Peyer's patch (tissue), 4 donors: ENCODE measurements at regions not wholly inside any gene's neighbourhood (a gene's known extent, or its start where the extent isn't known, plus 50 kb on each side); places are given as distances from the start of the nearest gene placed in this dataset.

ENCODE experiments used
- DNase-seq, 3 donors: peaks; one replicate each; pipeline ENCODE4 v3.0.0-alpha.2; 2017 to 2019
- H3K27ac ChIP-seq, 4 donors: fragments of 200-600 bp; sonication (generic); one replicate each; pipeline ENCODE4 v1.5.1; 2016 to 2019
- H3K27me3 ChIP-seq, 2 donors: fragments of 200-600 bp; sonication (generic); one replicate each; pipeline ENCODE4 v1.5.1; 2019
- H3K36me3 ChIP-seq, 3 donors: fragments of 200-600 bp; sonication (generic); one replicate each; pipeline ENCODE4 v1.5.1; 2016 to 2019
- H3K4me1 ChIP-seq, 4 donors: fragments of 200-600 bp; sonication (generic); one replicate each; pipeline ENCODE4 v1.5.1; 2016 to 2019
- H3K4me3 ChIP-seq, 4 donors: fragments of 200-600 bp; sonication (generic); 1 replicate in 3 of 4; 2 replicates in 1 of 4; pipeline ENCODE4 v1.5.1; 2016 to 2019; ENCODE audit warnings: mild to moderate bottlenecking in 1 of 4
- H3K9me3 ChIP-seq, 4 donors: fragments of 200-600 bp; sonication (generic); one replicate each; pipeline ENCODE4 v1.5.1; 2016 to 2019; ENCODE audit warnings: mild to moderate bottlenecking in 1 of 4
- POLR2A ChIP-seq, 2 donors: fragments of 450-650 bp; IDR thresholded peaks; one replicate each; pipeline ENCODE4 v1.5.1; 2017; ENCODE audit warnings: antibody characterized with exemption in 2 of 2, mild to moderate bottlenecking in 2 of 2, moderate library complexity in 2 of 2
- TF ChIP-seq, protein P1 (sequence below), 6 experiments: fragments of 450-650 bp in 4 of 6; fragments of 200-600 bp in 2 of 6; sonication (generic) in 1 of 6; IDR thresholded peaks; one replicate each; pipeline ENCODE4 v1.5.1; 2017 to 2019; ENCODE audit warnings: antibody characterized with exemption in 6 of 6, mild to moderate bottlenecking in 3 of 6, moderate library complexity in 1 of 6

DNA sequence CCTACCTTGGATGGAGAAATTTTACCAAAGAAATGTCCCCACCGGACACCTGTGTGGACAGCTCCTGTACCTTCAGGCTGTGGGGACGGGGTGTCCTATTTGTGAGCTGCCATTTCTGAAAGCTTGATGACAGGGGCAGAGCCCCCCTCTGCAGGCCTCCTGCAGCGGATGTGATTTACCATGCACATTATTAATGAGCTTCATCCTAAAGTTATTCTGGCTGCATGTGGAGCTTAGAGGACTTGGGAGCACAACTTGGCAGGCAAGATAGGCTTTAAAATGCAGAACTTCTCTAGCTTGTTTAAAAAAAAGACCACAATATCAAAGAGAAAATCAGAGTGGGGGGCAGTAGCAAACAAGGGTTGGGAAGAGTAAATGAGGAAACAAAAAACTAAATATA lies 350.0 kb upstream of the KLHL29 start:
- H3K27me3 ChIP-seq = no peaks in the 10 kb centered on the region
- TF ChIP-seq POLR2A (IDR thresholded peaks at IDR 0.05) = no peak
- TF ChIP-seq, protein P1, sequence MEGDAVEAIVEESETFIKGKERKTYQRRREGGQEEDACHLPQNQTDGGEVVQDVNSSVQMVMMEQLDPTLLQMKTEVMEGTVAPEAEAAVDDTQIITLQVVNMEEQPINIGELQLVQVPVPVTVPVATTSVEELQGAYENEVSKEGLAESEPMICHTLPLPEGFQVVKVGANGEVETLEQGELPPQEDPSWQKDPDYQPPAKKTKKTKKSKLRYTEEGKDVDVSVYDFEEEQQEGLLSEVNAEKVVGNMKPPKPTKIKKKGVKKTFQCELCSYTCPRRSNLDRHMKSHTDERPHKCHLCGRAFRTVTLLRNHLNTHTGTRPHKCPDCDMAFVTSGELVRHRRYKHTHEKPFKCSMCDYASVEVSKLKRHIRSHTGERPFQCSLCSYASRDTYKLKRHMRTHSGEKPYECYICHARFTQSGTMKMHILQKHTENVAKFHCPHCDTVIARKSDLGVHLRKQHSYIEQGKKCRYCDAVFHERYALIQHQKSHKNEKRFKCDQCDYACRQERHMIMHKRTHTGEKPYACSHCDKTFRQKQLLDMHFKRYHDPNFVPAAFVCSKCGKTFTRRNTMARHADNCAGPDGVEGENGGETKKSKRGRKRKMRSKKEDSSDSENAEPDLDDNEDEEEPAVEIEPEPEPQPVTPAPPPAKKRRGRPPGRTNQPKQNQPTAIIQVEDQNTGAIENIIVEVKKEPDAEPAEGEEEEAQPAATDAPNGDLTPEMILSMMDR (IDR thresholded peaks at IDR 0.05) = no peak
- no peak overlapping the region for H3K4me3 ChIP-seq

DNA sequence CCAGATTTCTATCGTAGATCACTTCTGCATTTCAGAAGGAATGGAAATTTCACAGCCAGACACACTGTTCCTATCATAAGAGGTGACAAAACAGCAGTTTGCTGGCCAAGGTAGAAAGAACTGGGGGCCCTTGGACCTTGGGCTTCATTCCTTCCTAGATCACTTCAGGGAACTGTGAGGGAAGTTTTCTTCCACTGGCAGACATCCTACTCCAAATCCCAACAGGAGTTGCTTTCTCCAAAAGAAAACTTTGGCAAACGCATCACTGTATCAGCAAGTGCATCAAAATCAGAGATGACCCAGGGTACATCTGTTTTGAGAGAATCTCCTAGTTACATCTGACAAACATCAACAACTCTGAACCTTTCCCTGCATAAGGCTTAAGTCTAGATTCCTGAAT lies 348.4 kb upstream of the KLHL29 start:
- Histone ChIP-seq H3K27ac (no peak overlapping the region), H3K4me3 (no peak overlapping the region), H3K9me3 (no peaks in the 10 kb centered on the region), H3K4me1 (no peaks in the 10 kb centered on the region), H3K36me3 (no peaks in the 10 kb centered on the region), H3K27me3 (no peaks in the 10 kb centered on the region)
- DNase-seq = no peak
- TF ChIP-seq, protein P1 (IDR thresholded peaks at IDR 0.05) = no peak
- no peak for TF ChIP-seq POLR2A (IDR thresholded peaks at IDR 0.05)

More for the DNA sequence above, 350.0 kb upstream of the KLHL29 start:
- Histone ChIP-seq H3K27ac (no peak overlapping the region), H3K9me3 (no peaks in the 10 kb centered on the region), H3K4me1 (no peaks in the 10 kb centered on the region), H3K36me3 (no peaks in the 10 kb centered on the region)
- no peak for DNase-seq

DNA sequence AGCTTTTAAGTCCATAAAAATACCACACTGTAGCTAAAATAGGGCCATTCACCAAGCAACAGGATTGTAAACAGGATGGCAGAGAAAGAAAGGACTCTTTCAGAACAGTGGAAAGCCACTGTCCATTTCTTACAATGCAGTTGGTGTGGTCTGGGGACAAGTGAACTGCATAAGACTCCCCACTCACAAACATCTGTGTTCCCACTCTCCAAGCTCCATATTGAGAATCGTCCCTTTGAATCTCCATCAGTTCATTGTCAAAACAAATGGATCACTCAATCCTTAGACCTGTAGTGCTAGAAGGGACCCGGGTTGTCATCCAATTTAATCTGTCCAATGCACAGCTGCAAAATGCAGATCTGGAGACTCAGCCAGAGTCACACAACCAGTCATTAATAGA lies 347.4 kb upstream of the KLHL29 start:
- no peaks in the 10 kb centered on the region for H3K9me3 ChIP-seq
- no peaks in the 10 kb centered on the region for H3K4me1 ChIP-seq
- H3K36me3 ChIP-seq = no peaks in the 10 kb centered on the region
- H3K27me3 ChIP-seq = no peaks in the 10 kb centered on the region
- no peak overlapping the region for H3K4me3 ChIP-seq
- DNase-seq = no peak
- no peak overlapping the region for H3K27ac ChIP-seq
- TF ChIP-seq, protein P1 (IDR thresholded peaks at IDR 0.05) = no peak
- TF ChIP-seq POLR2A (IDR thresholded peaks at IDR 0.05) = no peak

DNA sequence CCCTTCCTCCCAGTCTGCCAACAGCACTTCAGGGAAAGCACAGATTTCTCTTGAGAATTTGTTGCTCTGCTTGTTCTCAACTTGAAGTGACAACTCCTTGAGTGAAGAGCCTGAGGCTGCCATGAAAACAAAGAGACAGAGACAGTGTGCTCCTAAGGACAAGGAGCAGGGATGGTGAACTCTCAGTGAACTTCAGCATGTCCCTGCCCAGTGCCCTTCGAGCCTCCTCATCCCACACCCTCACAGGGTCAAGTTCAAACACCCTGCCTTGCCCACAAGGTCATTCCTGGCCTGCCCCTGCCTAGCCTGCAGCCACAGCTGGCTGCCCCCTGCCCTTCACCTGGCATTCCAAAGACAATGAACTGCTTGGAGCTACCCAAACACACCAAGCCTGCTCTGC lies 343.5 kb upstream of the KLHL29 start:
- Histone ChIP-seq H3K9me3 (no peaks in the 10 kb centered on the region), H3K36me3 (no peaks in the 10 kb centered on the region), H3K27me3 (no peaks in the 10 kb centered on the region), H3K4me1 (no peaks in the 10 kb centered on the region), H3K27ac (no peak overlapping the region), H3K4me3 (no peak overlapping the region)
- TF ChIP-seq, protein P1 (IDR thresholded peaks at IDR 0.05) = no peak
- TF ChIP-seq POLR2A (IDR thresholded peaks at IDR 0.05) = no peak
- DNase-seq = no peak

DNA sequence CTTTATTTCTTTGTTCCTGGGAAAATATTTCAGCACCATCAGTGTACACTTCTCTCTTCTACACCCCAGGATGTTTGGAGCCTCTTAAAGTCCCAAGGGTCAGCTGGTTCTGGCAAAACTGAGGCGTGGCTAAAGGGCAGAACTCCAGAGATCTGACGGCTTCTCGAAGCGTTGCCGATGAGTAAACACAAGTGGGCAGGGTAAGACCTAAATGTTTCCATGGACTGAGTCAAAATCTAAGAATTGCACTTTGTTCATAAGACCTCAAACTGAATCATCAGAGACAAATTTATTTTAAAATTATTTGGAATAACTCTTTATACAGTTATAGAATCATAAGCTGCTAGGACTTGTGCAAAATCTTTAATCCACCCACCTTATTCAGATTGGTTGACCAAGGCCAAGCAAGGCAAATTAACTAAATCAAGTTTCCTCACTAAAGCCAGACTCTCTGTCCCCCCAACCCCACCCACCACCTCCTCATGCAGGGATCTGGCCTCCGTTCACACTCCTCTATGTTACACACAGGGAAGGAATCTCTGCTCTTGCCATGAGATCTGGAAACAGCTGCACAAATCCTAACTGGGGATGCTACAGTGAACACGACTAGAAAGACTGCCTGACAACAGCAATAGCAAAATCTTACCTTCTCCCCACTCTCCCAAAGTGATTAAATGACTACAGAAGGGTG lies 342.6 kb upstream of the KLHL29 start:
- Histone ChIP-seq H3K4me1 (no peaks in the 10 kb centered on the region), H3K27me3 (no peaks in the 10 kb centered on the region), H3K27ac (no peak overlapping the region), H3K9me3 (no peaks in the 10 kb centered on the region), H3K4me3 (no peak overlapping the region), H3K36me3 (no peaks in the 10 kb centered on the region)
- TF ChIP-seq POLR2A (IDR thresholded peaks at IDR 0.05) = no peak
- TF ChIP-seq, protein P1 (IDR thresholded peaks at IDR 0.05) = no peak
- no peak for DNase-seq

DNA sequence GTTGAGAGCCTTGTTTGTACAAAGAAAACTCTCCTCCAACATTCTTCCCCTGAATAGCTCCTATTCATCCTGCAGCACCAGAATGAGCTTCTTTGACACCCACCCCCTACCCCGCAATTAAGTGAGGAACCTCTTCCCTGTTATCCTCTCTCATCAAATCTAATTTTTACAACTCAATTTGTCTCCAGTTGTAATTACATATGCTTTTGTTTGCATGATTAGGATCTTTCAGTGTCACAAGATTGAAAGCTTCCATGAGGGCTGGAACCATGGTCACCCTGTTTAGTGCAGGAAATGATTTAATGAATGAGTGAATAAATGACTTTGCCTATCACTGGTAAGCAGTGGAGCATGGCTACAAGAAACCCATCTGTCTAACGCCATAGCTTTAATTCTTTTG lies 334.6 kb upstream of the KLHL29 start:
- Histone ChIP-seq H3K9me3 (no peaks in the 10 kb centered on the region), H3K36me3 (no peaks in the 10 kb centered on the region), H3K27ac (no peak overlapping the region), H3K4me3 (no peak overlapping the region), H3K27me3 (no peaks in the 10 kb centered on the region), H3K4me1 (no peaks in the 10 kb centered on the region)
- DNase-seq = no peak
- no peak for TF ChIP-seq POLR2A (IDR thresholded peaks at IDR 0.05)
